Upper lobe of left lung (tissue), 4 donors: ENCODE measurements at regions not wholly inside any gene's neighbourhood (a gene's known extent, or its start where the extent isn't known, plus 50 kb on each side); places are given as distances from the start of the nearest gene placed in this dataset.

Experiments
- CTCF ChIP-seq, 6 experiments: fragments of 450-650 bp in 4 of 6; fragments of 200-600 bp in 2 of 6; sonication (generic) in 2 of 6; IDR thresholded peaks; one replicate each; pipeline ENCODE4 v1.5.1; 2016 to 2019; ENCODE audit warnings: antibody characterized with exemption in 6 of 6
- POLR2A ChIP-seq, 4 donors: fragments of 450-650 bp; IDR thresholded peaks; one replicate each; pipeline ENCODE4 v1.5.1; 2016 to 2017; ENCODE audit warnings: antibody characterized with exemption in 4 of 4, mild to moderate bottlenecking in 2 of 4

DNA sequence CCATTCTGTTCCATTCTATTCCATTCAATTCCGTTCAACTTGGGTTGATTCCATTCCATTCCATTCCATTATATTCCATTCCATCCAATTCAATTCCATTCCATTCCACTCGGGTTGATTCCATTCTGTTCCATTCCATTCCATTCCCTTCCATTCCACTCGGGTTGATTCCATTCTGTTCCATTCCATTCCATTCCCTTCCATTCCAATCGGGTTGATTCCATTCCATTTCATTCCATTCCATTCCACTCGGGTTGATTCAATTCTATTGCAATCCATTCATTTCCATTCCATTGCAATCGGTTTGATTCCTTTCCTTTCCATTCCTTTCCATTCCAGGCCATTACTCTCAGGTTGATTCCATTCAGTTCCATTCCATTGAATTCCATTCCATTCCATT is 1138.4 kb downstream of the RPIA start:
- no peak for TF ChIP-seq CTCF (IDR thresholded peaks at IDR 0.05)
- TF ChIP-seq POLR2A (IDR thresholded peaks at IDR 0.05): no peak
